ENCODE measurements at regions not wholly inside any gene's neighbourhood (a gene's known extent, or its start where the extent isn't known, plus 50 kb on each side); places are given as distances from the start of the nearest gene placed in this dataset.

- TF ChIP-seq USF2 (IDR thresholded peaks at IDR 0.05; ENCODE audit: borderline replicate concordance, low read depth, low read length) = no peak
- TF ChIP-seq RAD21 (IDR thresholded peaks at IDR 0.05; ENCODE audit: low read length) = no peak
Observed at GRCh38 chr10:113278664-113279063, 274.2 kb upstream of the HABP2 start (continued).

GRCh38 chr10:113279262-113279661, 273.6 kb upstream of the HABP2 start:
- Histone ChIP-seq H3K4me1 (ENCODE audit: control insufficient read depth in 1 of 2, insufficient read depth in 2 of 2, low read depth in 1 of 2, low read length in 1 of 2) (no peaks in the 10 kb centered on the region), H3K27ac (ENCODE audit: low read depth in 2 of 2, low read length in 1 of 2) (no peak overlapping the region), H3K9me3 (no peaks in the 10 kb centered on the region), H3K4me2 (no peak overlapping the region), H2AFZ (ENCODE audit: low read depth) (no peak overlapping the region), H3F3A (replicated peaks; ENCODE audit: insufficient read depth) (no peaks in the 10 kb centered on the region), H3K79me2 (ENCODE audit: insufficient read depth) (no peaks in the 10 kb centered on the region), H3K36me3 (replicated peaks in 1 of 2; ENCODE audit: control insufficient read depth in 1 of 2, insufficient read depth in 2 of 2, low read length in 1 of 2) (no peaks in the 10 kb centered on the region), H3K4me3 (ENCODE audit: low read depth in 2 of 2, low read length in 1 of 2) (no peak overlapping the region), H3K9ac (no peak overlapping the region), H3K27me3 (ENCODE audit: insufficient read depth) (no peaks in the 10 kb centered on the region), H4K20me1 (ENCODE audit: insufficient read depth) (no peaks in the 10 kb centered on the region), H3K9me2 (no peaks in the 10 kb centered on the region)
- no peak for DNase-seq
- POLR2A ChIA-PET = no interaction called here
- no peak for TF ChIP-seq USF2 (IDR thresholded peaks at IDR 0.05; ENCODE audit: borderline replicate concordance, low read depth, low read length)
- TF ChIP-seq EZH2phosphoT487 (IDR thresholded peaks at IDR 0.05; ENCODE audit: borderline replicate concordance, low read depth) = no peak
- no peak for TF ChIP-seq NRF1 (IDR thresholded peaks at IDR 0.05; ENCODE audit: low read depth, low read length)
- TF ChIP-seq RFX5 (IDR thresholded peaks at IDR 0.05; ENCODE audit: low read length) = no peak
- no peak for TF ChIP-seq POLR2AphosphoS5 (IDR thresholded peaks at IDR 0.05; ENCODE audit: low read depth, low read length)
- no peak for TF ChIP-seq YY1 (IDR thresholded peaks at IDR 0.05; ENCODE audit: low read depth)
- TF ChIP-seq TEAD4 (IDR thresholded peaks at IDR 0.05; ENCODE audit: borderline replicate concordance, insufficient read depth) = no peak
- no peak for TF ChIP-seq FOSL2 (IDR thresholded peaks at IDR 0.05; ENCODE audit: borderline replicate concordance, low read depth)
- no peak for TF ChIP-seq RCOR1 (IDR thresholded peaks at IDR 0.05; ENCODE audit: low read length)
- no peak for TF ChIP-seq MEF2A (IDR thresholded peaks at IDR 0.05; ENCODE audit: borderline replicate concordance, low read depth)
- no peak for TF ChIP-seq CTCF (IDR thresholded peaks at IDR 0.05)
- TF ChIP-seq FOXJ3 (CRISPR knock-in tag; IDR thresholded peaks at IDR 0.05) = no peak
- TF ChIP-seq MAX (IDR thresholded peaks at IDR 0.05; ENCODE audit: low read depth) = no peak
- TF ChIP-seq TAF1 (IDR thresholded peaks at IDR 0.05; ENCODE audit: borderline replicate concordance, low read depth, low read length) = no peak
- no peak for TF ChIP-seq ELF1 (IDR thresholded peaks at IDR 0.05)
- no peak for TF ChIP-seq NFIC (IDR thresholded peaks at IDR 0.05; ENCODE audit: borderline replicate concordance)
- TF ChIP-seq USF1 (IDR thresholded peaks at IDR 0.05; ENCODE audit: borderline replicate concordance, low read depth) = no peak
- TF ChIP-seq EP300 (IDR thresholded peaks at IDR 0.05; ENCODE audit: borderline replicate concordance in 1 of 2, low read depth in 1 of 2, low read length in 1 of 2) = no peak
- WGBS (ENCODE audit: low lambda C conversion rate) = 68% methylated on average over 4 of the region's 4 CpGs
- CTCF ChIA-PET = interaction anchor here (1.2 kb wide), 1 partner anchor 523 kb away, joined by 3 read pairs; no protein-coding TSS in a partner anchor
